Stomach (tissue), 8 donors: ENCODE measurements at regions not wholly inside any gene's neighbourhood (a gene's known extent, or its start where the extent isn't known, plus 50 kb on each side); places are given as distances from the start of the nearest gene placed in this dataset.

Experiments used
- DNase-seq, 2 donors: peaks; one replicate each; pipeline versions ENCODE4 v3.0.0 to v3.0.0-alpha.2; 2013 to 2019
- H3K27ac ChIP-seq, 5 donors: fragments of 200-600 bp in 4 of 5; sonication (generic) in 4 of 5; one replicate each; pipeline ENCODE4 v1.5.1; 2013 to 2019; ENCODE audit warnings: mild to moderate bottlenecking in 1 of 5, moderate library complexity in 1 of 5
- H3K27me3 ChIP-seq, 3 donors: fragments of 200-600 bp; sonication (generic); one replicate each; pipeline ENCODE4 v1.5.1; 2017 to 2019; ENCODE audit warnings: mixed run types in 1 of 3
- H3K36me3 ChIP-seq, 4 donors: fragments of 200-600 bp; sonication (generic); 1 replicate in 3 of 4; 2 replicates in 1 of 4; pipeline ENCODE4 v1.5.1; 2016 to 2019
- H3K4me1 ChIP-seq, 4 donors: fragments of 200-600 bp; sonication (generic); one replicate each; pipeline ENCODE4 v1.5.1; 2016 to 2019
- H3K4me3 ChIP-seq, 4 donors: fragments of 200-600 bp; sonication (generic) in 3 of 4; one replicate each; pipeline ENCODE4 v1.5.1; 2016 to 2019; ENCODE audit warnings: mild to moderate bottlenecking in 1 of 4
- H3K9me3 ChIP-seq, 4 donors: fragments of 200-600 bp; sonication (generic); one replicate each; pipeline ENCODE4 v1.5.1; 2016 to 2019
- EP300 ChIP-seq: sonication (generic); formaldehyde crosslinking; IDR thresholded peaks from one replicate; pipeline ENCODE4 v1.6.1; 2017; ENCODE audit warnings: antibody characterized with exemption
- POLR2A ChIP-seq, 4 donors: fragments of 450-650 bp; IDR thresholded peaks; one replicate each; pipeline ENCODE4 v1.6.1; 2016; ENCODE audit warnings: antibody characterized with exemption in 4 of 4, control low read depth in 2 of 4, mild to moderate bottlenecking in 1 of 4, moderate library complexity in 1 of 4
- POLR2AphosphoS5 ChIP-seq, 3 donors: sonication (generic); formaldehyde crosslinking; IDR thresholded peaks; one replicate each; pipeline ENCODE4 v1.6.1; 2016; ENCODE audit warnings: antibody characterized with exemption in 3 of 3
- whole genome bisulfite sequencing, 5 donors: extraction: QIAGEN DNeasy Blood & Tissue Kit in 3 of 5; methylation state at CpG; one replicate each; pipeline versions ENCODE4 v1.1.5 to v1.1.7; 2013 to 2018; 5-methylcytosine and 5-hydroxymethylcytosine counted together
- intact Hi-C: fragments of 100-400 bp; cut with DNase I; formaldehyde crosslinking; loops from one replicate; pipeline ENCODE4 v1.15.1; 2023; ENCODE audit warnings: low total_unique reads
- TF ChIP-seq, protein P1 (sequence below), 7 experiments: fragments of 450-650 bp in 4 of 7; fragments of 200-600 bp in 3 of 7; sonication (generic) in 3 of 7; IDR thresholded peaks; one replicate each; pipeline ENCODE4 v1.5.1; 2016 to 2019; ENCODE audit warnings: antibody characterized with exemption in 7 of 7, control low read depth in 2 of 7, mild to moderate bottlenecking in 1 of 7
- donor health status: healthy with polysubstance abuse.
- donor health status: Bipolar disorder and iron deficiency.
- donor health status: healthy.

DNA sequence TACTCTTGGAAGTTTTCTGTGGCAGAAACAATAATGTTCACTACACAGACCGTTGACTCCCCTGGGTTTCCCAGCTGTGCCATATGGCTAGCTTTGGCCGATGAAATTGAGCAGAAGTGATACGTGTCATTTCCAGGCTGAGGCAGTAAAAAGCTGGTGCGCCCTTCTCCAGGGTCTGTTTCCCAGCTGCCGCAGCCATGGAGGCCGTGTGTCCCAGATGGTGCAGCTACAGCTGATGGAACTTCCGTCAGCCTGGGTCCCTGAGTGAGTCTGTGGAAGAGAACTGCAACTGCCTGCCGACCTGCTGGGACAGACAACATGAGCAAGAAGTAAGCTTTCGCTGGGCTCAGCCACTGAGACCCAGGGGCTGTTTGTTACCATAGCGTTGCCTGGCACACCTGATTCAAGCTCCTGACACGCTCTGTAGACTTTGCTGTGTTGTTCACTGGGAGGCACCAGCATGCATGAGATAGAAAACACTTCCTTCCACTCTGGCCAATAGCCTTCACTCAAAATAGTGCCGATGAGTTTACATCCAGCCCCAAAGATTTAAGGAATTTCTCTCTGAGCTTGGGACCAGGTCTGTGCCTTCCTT lies 116.3 kb upstream of the SLC25A33 start:
- 83 to 94% (median 91%) methylated on average over 10 to 12 of the region's 12 CpGs for WGBS, 5 donors
- Histone ChIP-seq H3K27ac (no peak overlapping the region), H3K9me3 (no peaks in the 10 kb centered on the region), H3K4me3 (no peak overlapping the region), H3K36me3 (no peaks in the 10 kb centered on the region), H3K4me1 (peaks cover 0 to 13% (median under 1%) of the 10 kb centered on the region in 4 donors), H3K27me3 (no peaks in the 10 kb centered on the region)
- DNase-seq: no peak
- TF ChIP-seq, protein P1, sequence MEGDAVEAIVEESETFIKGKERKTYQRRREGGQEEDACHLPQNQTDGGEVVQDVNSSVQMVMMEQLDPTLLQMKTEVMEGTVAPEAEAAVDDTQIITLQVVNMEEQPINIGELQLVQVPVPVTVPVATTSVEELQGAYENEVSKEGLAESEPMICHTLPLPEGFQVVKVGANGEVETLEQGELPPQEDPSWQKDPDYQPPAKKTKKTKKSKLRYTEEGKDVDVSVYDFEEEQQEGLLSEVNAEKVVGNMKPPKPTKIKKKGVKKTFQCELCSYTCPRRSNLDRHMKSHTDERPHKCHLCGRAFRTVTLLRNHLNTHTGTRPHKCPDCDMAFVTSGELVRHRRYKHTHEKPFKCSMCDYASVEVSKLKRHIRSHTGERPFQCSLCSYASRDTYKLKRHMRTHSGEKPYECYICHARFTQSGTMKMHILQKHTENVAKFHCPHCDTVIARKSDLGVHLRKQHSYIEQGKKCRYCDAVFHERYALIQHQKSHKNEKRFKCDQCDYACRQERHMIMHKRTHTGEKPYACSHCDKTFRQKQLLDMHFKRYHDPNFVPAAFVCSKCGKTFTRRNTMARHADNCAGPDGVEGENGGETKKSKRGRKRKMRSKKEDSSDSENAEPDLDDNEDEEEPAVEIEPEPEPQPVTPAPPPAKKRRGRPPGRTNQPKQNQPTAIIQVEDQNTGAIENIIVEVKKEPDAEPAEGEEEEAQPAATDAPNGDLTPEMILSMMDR (IDR thresholded peaks at IDR 0.05): no peak
- TF ChIP-seq EP300 (no peak), POLR2AphosphoS5 (IDR thresholded peaks at IDR 0.05) (no peak), POLR2A (IDR thresholded peaks at IDR 0.05) (no peak)
- intact Hi-C loops: no loop called here

DNA sequence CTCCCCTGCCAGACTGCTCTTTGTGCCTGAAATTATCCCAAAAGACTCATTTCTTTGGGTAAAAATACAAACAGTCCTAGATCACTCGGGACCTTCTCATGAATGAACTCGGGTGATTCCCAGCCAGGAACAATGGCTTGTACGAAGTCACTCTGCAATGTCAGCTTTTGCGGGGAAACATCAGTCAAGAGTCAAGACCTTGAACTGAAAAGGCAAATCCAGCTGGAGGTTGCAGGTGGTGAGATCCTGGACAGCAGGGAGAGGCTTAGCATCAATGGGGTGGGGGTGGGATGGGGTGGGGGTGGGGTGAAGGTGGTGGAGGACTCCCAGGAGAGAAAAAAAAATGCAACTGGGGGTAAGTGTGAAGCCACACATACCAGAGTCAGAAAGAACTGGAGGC lies 115.0 kb upstream of the SLC25A33 start:
- peaks cover under 1 to 21% (median 5%) of the 10 kb centered on the region in 4 donors for H3K4me1 ChIP-seq
- H3K9me3 ChIP-seq: no peaks in the 10 kb centered on the region
- 56 to 64% (median 61%) methylated on average over 4 of the region's 4 CpGs for WGBS, 5 donors
- intact Hi-C loops: no loop called here
- no peaks in the 10 kb centered on the region for H3K36me3 ChIP-seq
- no peaks in the 10 kb centered on the region for H3K27me3 ChIP-seq
- no peak for DNase-seq
- TF ChIP-seq POLR2AphosphoS5 (IDR thresholded peaks at IDR 0.05) (no peak), EP300 (no peak), POLR2A (IDR thresholded peaks at IDR 0.05) (no peak)
- TF ChIP-seq, protein P1 (IDR thresholded peaks at IDR 0.05): no peak
- H3K4me3 ChIP-seq: no peak overlapping the region
- H3K27ac ChIP-seq: no peak overlapping the region

DNA sequence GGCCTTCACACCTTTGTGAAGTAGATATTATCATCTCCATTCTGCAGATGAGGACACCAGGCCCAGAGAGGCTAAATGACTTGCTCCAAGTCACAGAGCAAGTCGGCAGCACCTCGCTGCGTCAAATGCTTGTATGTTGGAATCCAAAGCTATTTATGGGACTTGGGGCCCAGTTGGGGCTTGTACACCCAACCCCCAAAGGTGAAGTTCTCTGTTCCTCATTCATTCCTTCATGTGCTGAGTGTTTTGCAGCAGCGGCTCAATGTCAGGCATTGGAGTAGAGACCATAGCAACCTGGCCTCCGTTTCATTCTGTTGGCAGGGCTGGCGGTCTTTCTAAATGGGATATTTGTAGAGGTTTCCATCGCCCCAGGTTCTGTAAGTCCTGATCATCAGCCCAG lies 113.4 kb upstream of the SLC25A33 start:
- peak overlapping the region in 1 of 5 donors; percentile 45 for H3K27ac ChIP-seq
- H3K9me3 ChIP-seq: no peaks in the 10 kb centered on the region
- TF ChIP-seq POLR2A (IDR thresholded peaks at IDR 0.05): no peak
- TF ChIP-seq, protein P1 (IDR thresholded peaks at IDR 0.05): no peak
- no peak for TF ChIP-seq EP300
- TF ChIP-seq POLR2AphosphoS5 (IDR thresholded peaks at IDR 0.05): no peak
- H3K36me3 ChIP-seq: no peaks in the 10 kb centered on the region
- DNase-seq: no peak
- intact Hi-C loops: no loop called here
- no peak overlapping the region for H3K4me3 ChIP-seq
- 70 to 76% (median 74%) methylated on average over 7 of the region's 7 CpGs for WGBS, 5 donors
- no peaks in the 10 kb centered on the region for H3K27me3 ChIP-seq
- H3K4me1 ChIP-seq: peaks cover 3 to 26% (median 11%) of the 10 kb centered on the region in 4 donors

DNA sequence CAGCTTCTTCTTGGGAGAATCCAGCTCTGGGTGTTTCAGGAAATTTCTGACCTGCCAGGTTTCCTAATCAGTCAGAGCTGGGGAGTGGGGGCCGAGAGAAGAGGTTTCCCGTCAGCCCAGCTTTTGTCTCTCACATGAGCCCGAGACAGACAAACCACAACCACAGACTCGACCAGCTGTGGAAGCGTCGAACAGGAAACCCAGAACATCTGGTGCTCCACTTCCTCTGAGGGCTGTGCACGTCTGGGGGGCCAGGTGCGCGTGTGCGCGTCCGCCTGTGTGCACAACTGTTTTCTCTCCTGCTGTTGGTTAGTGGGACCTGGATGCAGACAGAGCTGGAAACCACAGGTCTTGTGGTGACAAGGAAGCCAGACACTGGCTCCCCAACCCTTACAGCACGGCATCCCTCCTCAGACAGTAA lies 113.0 kb upstream of the SLC25A33 start:
- Histone ChIP-seq H3K4me1 (peaks cover 3 to 26% (median 11%) of the 10 kb centered on the region in 4 donors), H3K36me3 (no peaks in the 10 kb centered on the region), H3K27me3 (no peaks in the 10 kb centered on the region), H3K9me3 (no peaks in the 10 kb centered on the region), H3K4me3 (no peak overlapping the region), H3K27ac (peak overlapping the region in 1 of 5 donors; percentile 45)
- 38 to 64% (median 54%) methylated on average over 8 to 13 of the region's 13 CpGs for WGBS, 5 donors
- peak; percentile 50 to 81 for DNase-seq
- intact Hi-C loops: no loop called here
- TF ChIP-seq EP300 (no peak), POLR2AphosphoS5 (IDR thresholded peaks at IDR 0.05) (peak in 1 of 3 donors; percentile 22), POLR2A (IDR thresholded peaks at IDR 0.05) (no peak)
- TF ChIP-seq, protein P1 (IDR thresholded peaks at IDR 0.05): no peak
